ENCODE measurements at regions not wholly inside any gene's neighbourhood (a gene's known extent, or its start where the extent isn't known, plus 50 kb on each side); places are given as distances from the start of the nearest gene placed in this dataset.
A peak's percentile ranks its signal among the peaks of the same experiment; 100 is the strongest.

DNA sequence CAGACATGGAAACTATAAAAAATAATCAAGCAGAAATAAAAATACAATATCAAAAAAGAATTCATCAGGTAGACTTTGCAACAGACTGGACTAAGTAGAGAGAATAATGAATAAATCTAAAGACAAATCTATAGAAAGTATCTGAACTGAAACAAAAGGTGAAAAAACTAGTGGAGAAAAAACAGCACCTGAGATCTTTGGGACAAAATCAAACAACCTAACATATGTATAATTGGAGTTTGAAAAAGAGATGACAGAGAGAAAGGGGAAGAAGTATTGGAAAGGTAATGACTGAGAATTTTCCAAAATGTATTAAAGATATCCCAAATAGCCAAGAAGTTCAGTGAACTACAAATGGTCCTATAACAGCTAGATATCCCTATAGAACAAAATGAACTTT lies 245.4 kb downstream of the IPO8 start:
- no peaks in the 10 kb centered on the region for H3K36me3 Mint-ChIP-seq (ENCODE audit: low read depth)
- no peak overlapping the region for H3K4me3 Mint-ChIP-seq (ENCODE audit: unreplicated experiment)
- peaks cover 35% of the 10 kb centered on the region for H3K9me3 Mint-ChIP-seq (ENCODE audit: low read depth)
- peaks cover 9% of the 10 kb centered on the region for H3K27me3 Mint-ChIP-seq (ENCODE audit: low read depth)
- H3K27ac Mint-ChIP-seq (ENCODE audit: unreplicated experiment): no peak overlapping the region
- TF ChIP-seq, protein P1, sequence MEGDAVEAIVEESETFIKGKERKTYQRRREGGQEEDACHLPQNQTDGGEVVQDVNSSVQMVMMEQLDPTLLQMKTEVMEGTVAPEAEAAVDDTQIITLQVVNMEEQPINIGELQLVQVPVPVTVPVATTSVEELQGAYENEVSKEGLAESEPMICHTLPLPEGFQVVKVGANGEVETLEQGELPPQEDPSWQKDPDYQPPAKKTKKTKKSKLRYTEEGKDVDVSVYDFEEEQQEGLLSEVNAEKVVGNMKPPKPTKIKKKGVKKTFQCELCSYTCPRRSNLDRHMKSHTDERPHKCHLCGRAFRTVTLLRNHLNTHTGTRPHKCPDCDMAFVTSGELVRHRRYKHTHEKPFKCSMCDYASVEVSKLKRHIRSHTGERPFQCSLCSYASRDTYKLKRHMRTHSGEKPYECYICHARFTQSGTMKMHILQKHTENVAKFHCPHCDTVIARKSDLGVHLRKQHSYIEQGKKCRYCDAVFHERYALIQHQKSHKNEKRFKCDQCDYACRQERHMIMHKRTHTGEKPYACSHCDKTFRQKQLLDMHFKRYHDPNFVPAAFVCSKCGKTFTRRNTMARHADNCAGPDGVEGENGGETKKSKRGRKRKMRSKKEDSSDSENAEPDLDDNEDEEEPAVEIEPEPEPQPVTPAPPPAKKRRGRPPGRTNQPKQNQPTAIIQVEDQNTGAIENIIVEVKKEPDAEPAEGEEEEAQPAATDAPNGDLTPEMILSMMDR (IDR thresholded peaks at IDR 0.05): no peak
- H3K4me1 Mint-ChIP-seq (ENCODE audit: low read depth): no peaks in the 10 kb centered on the region
- DNase-seq (ENCODE audit: low spot score): no peak

DNA sequence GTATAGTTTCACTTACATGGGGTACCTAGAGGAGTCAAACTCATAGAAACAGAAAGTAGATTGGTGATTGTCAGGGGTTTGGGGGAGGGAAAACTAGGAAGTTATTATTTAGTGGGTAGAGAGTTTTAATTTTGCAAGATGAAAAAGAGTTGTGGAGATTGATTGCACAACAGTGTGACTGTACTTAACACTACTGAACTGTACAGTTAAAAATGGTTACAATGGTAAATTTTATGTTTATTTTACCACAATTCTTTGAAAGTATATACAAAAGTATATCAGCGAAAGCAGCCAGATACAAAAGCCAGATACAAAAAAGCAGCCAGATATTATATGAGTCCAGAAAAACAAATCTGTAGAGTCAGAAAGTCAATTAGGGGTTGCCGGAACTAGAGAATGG lies 247.6 kb downstream of the IPO8 start:
- no peaks in the 10 kb centered on the region for H3K36me3 Mint-ChIP-seq (ENCODE audit: low read depth)
- H3K27ac Mint-ChIP-seq (ENCODE audit: unreplicated experiment): no peak overlapping the region
- H3K27me3 Mint-ChIP-seq (ENCODE audit: low read depth): peaks cover 9% of the 10 kb centered on the region
- no peak for DNase-seq (ENCODE audit: low spot score)
- peaks cover 35% of the 10 kb centered on the region for H3K9me3 Mint-ChIP-seq (ENCODE audit: low read depth)
- TF ChIP-seq, protein P1 (IDR thresholded peaks at IDR 0.05): no peak
- H3K4me3 Mint-ChIP-seq (ENCODE audit: unreplicated experiment): no peak overlapping the region
- H3K4me1 Mint-ChIP-seq (ENCODE audit: low read depth): no peaks in the 10 kb centered on the region

DNA sequence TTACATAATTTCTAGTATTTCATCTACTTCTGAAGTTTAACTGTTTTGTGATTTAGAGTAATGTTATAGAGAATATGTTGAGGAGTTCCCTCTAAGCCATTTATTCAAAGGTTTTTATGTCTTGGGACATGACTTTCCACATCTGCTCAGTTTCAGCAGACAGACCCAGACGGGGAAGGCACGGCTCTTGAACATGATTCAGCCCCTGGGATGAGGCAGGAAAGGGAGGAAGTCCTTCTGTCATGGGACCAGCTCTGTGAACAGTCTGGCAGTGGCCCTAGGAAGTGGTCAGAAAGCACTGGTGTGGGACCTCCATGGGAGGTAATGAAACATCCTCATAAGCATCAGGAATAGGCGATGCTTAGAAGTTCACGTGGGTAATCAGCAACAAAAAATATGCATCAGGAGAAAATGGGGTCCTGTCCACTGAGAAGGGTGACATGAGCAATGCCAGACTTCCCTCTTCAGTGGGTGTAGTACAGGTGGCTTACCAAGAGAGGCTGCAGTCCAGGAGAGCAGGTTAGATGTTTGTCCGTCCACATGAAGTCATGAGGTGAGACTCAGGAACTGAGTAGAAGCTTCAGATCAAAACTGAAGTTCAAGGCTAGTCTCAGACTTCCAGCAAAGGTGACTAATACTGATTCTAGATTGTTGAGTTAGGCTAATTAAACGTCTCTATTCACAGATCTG lies 248.5 kb downstream of the IPO8 start:
- Mint-ChIP-seq H3K4me1 (ENCODE audit: low read depth) (no peaks in the 10 kb centered on the region), H3K36me3 (ENCODE audit: low read depth) (no peaks in the 10 kb centered on the region), H3K27me3 (ENCODE audit: low read depth) (peaks cover 9% of the 10 kb centered on the region), H3K27ac (ENCODE audit: unreplicated experiment) (no peak overlapping the region), H3K9me3 (ENCODE audit: low read depth) (peaks cover 30% of the 10 kb centered on the region), H3K4me3 (ENCODE audit: unreplicated experiment) (no peak overlapping the region)
- no peak for DNase-seq (ENCODE audit: low spot score)
- TF ChIP-seq, protein P1 (IDR thresholded peaks at IDR 0.05): no peak

DNA sequence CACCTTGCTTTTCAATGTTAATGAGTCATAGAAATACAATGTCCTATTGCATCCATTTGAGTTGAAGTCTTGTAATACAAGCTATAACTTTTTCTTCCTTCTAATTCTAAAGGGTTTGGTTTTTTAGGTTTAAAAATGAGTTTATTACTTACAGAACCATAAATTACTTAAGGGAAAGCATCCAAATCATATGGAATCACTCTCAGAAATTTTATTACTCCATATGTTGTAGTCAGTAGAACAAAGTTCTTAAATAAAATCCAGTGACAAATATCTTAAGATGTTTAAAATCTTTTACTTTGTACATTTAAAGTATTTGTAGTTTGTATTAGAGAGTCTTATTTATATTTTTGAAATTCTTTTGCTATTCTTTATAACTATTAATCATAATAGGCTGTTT lies 253.2 kb downstream of the IPO8 start:
- DNase-seq (ENCODE audit: low spot score): no peak
- peaks cover 21% of the 10 kb centered on the region for H3K27me3 Mint-ChIP-seq (ENCODE audit: low read depth)
- H3K27ac Mint-ChIP-seq (ENCODE audit: unreplicated experiment): no peak overlapping the region
- no peaks in the 10 kb centered on the region for H3K9me3 Mint-ChIP-seq (ENCODE audit: low read depth)
- no peaks in the 10 kb centered on the region for H3K4me1 Mint-ChIP-seq (ENCODE audit: low read depth)
- no peak overlapping the region for H3K4me3 Mint-ChIP-seq (ENCODE audit: unreplicated experiment)
- TF ChIP-seq, protein P1 (IDR thresholded peaks at IDR 0.05): no peak
- no peaks in the 10 kb centered on the region for H3K36me3 Mint-ChIP-seq (ENCODE audit: low read depth)

DNA sequence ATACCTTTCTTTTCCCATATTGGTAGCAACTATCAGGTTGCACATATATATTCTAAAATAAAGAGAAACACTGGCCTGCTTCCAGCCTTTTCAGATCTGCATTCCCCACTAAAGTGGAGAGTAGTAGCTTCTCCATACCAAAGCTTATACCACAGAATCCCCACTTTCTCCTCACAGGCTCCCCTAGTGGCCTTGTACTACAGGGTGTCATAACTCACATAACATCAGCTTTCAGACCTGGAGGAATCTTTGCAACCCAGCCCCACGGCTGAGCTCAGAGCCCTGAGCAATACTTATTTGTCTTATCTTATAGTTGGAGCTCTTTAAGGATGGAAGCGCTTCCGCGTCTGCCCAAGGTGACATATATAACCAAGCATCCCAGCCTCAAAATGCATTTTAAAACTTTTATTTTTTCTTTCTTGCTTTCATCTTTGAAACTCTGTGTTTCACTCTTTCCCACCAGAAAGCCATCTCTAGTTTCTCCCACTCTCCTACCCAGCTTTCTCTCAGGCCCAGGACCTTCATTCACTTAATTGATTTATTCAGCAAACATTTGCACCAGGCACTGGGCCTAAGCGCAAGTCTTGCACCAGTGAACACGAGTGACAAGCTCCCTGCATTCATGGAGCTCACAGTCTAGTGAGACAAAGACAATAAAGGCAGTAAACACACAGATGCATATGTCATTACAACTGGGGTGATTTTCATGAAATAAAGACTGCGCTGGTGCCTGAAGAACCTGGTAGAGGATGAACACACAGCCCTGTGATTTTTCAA lies 254.7 kb downstream of the IPO8 start:
- Mint-ChIP-seq H3K4me1 (ENCODE audit: low read depth) (no peaks in the 10 kb centered on the region), H3K27ac (ENCODE audit: unreplicated experiment) (no peak overlapping the region), H3K27me3 (ENCODE audit: low read depth) (peaks cover 17% of the 10 kb centered on the region), H3K36me3 (ENCODE audit: low read depth) (no peaks in the 10 kb centered on the region), H3K4me3 (ENCODE audit: unreplicated experiment) (no peak overlapping the region), H3K9me3 (ENCODE audit: low read depth) (no peaks in the 10 kb centered on the region)
- TF ChIP-seq, protein P1 (IDR thresholded peaks at IDR 0.05): peak; percentile 64
- DNase-seq (ENCODE audit: low spot score): no peak
